Mammary epithelial cell (primary cell): ENCODE measurements at regions not wholly inside any gene's neighbourhood (a gene's known extent, or its start where the extent isn't known, plus 50 kb on each side); places are given as distances from the start of the nearest gene placed in this dataset.

ENCODE experiments used
- CTCF ChIP-seq, 2 donors: IDR thresholded peaks in 1 of 2; conservative IDR thresholded peaks in 1 of 2; 2 replicates each; pipeline ENCODE4 v1.5.1; 2011 to 2012; ENCODE audit warnings: inconsistent platforms in 2 of 2, low read length in 2 of 2, mild to moderate bottlenecking in 2 of 2, control low read depth in 1 of 2, low read depth in 1 of 2; ENCODE audit not compliant: insufficient read depth in 1 of 2; ENCODE audit errors: extremely low read depth in 1 of 2
- EZH2 ChIP-seq: IDR thresholded peaks from 2 replicates; pipeline ENCODE4 v1.6.1; 2012; ENCODE audit warnings: low read length, inconsistent platforms, borderline replicate concordance

GRCh38 chr20:54407459-54407858 lies 67.9 kb upstream of the DOK5 start:
- TF ChIP-seq EZH2 = no peak
- no peak for TF ChIP-seq CTCF (conservative IDR thresholded peaks at IDR 0.05 in 1 of 2, IDR thresholded peaks at IDR 0.05 in 1 of 2; ENCODE audit: extremely low read depth in 1 of 2, insufficient read depth in 1 of 2, low read depth in 1 of 2, low read length in 2 of 2)
